ENCODE measurements at regions not wholly inside any gene's neighbourhood (a gene's known extent, or its start where the extent isn't known, plus 50 kb on each side); places are given as distances from the start of the nearest gene placed in this dataset.

DNA sequence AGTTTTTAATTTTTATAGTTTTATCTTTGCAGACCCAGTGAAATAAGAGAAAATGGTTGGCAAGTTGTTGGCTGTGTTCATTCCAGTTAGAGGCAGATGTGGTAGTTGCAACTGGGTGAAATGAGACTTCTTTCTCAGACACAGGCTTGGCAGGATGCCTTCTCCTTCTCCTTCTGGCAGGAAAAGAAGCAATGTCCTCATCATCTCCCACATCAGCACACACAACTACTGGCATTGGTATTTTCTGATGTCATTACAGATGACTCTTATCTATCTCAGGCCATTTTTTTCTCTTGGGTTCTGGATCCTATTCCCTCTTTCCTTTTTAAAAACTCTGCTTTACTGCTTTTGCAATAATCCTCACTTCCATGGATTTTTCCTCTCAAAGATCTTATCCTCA, 103.3 kb upstream of the EDIL3 start:
- Histone ChIP-seq H3K9me3 (ENCODE audit: control insufficient read depth, low read depth, low read length) (no peaks in the 10 kb centered on the region), H2AFZ (ENCODE audit: control insufficient read depth, low read length) (no peak overlapping the region), H3K9ac (ENCODE audit: control insufficient read depth, extremely low read depth, insufficient read depth, low read length) (no peak overlapping the region), H3K27ac (ENCODE audit: control insufficient read depth, insufficient read depth, low read length) (no peak overlapping the region), H3K27me3 (ENCODE audit: control insufficient read depth, extremely low read depth, insufficient read depth, low read length) (no peaks in the 10 kb centered on the region), H4K20me1 (ENCODE audit: control insufficient read depth, extremely low read depth, insufficient read depth, low read length) (no peaks in the 10 kb centered on the region), H3K4me1 (ENCODE audit: control insufficient read depth, extremely low read depth, insufficient read depth, low read length) (no peaks in the 10 kb centered on the region), H3K4me2 (ENCODE audit: control insufficient read depth, extremely low read depth, insufficient read depth, low read depth, low read length) (no peak overlapping the region), H3K4me3 (ENCODE audit: control insufficient read depth in 2 of 3, extremely low read depth in 1 of 3, insufficient read depth in 2 of 3, low read depth in 1 of 3, low read length in 3 of 3) (no peak overlapping the region), H3K9me1 (ENCODE audit: control insufficient read depth, extremely low read depth, insufficient read depth, low read length) (no peaks in the 10 kb centered on the region), H3K79me2 (ENCODE audit: control insufficient read depth, insufficient read depth, low read length) (no peaks in the 10 kb centered on the region), H3K36me3 (ENCODE audit: control insufficient read depth in 2 of 2, extremely low read depth in 1 of 2, insufficient read depth in 2 of 2, low read length in 2 of 2) (no peaks in the 10 kb centered on the region)
- dilution Hi-C loops (cut with MboI; ENCODE audit: extremely low pct_ligation_motif_present, low sequenced_read_pairs): no loop called here
- no peak for TF ChIP-seq CTCF (optimal IDR thresholded peaks at IDR 0.05 in 1 of 3, IDR thresholded peaks at IDR 0.05 in 1 of 3, conservative IDR thresholded peaks at IDR 0.05 in 1 of 3; ENCODE audit: extremely low read depth in 1 of 3, insufficient read depth in 2 of 3, low read length in 3 of 3)
- no peak for TF ChIP-seq EZH2 (IDR thresholded peaks at IDR 0.05; ENCODE audit: low read length)
- DNase-seq (ENCODE audit: low read depth, low spot score) (no peak), FAIRE-seq (no peak)

- dilution Hi-C loops (cut with MboI; ENCODE audit: extremely low pct_ligation_motif_present, low sequenced_read_pairs): no loop called here
- no peak overlapping the region for H3K4me2 ChIP-seq (ENCODE audit: control insufficient read depth, extremely low read depth, insufficient read depth, low read depth, low read length)
- no peaks in the 10 kb centered on the region for H3K36me3 ChIP-seq (ENCODE audit: control insufficient read depth in 2 of 2, extremely low read depth in 1 of 2, insufficient read depth in 2 of 2, low read length in 2 of 2)
- TF ChIP-seq EZH2 (IDR thresholded peaks at IDR 0.05; ENCODE audit: low read length) (no peak), CTCF (optimal IDR thresholded peaks at IDR 0.05 in 1 of 3, IDR thresholded peaks at IDR 0.05 in 1 of 3, conservative IDR thresholded peaks at IDR 0.05 in 1 of 3; ENCODE audit: extremely low read depth in 1 of 3, insufficient read depth in 2 of 3, low read length in 3 of 3) (no peak)
- no peak for FAIRE-seq
- H3K4me1 ChIP-seq (ENCODE audit: control insufficient read depth, extremely low read depth, insufficient read depth, low read length): no peaks in the 10 kb centered on the region
- H3K79me2 ChIP-seq (ENCODE audit: control insufficient read depth, insufficient read depth, low read length): no peaks in the 10 kb centered on the region
- H3K9me3 ChIP-seq (ENCODE audit: control insufficient read depth, low read depth, low read length): no peaks in the 10 kb centered on the region
- no peaks in the 10 kb centered on the region for H4K20me1 ChIP-seq (ENCODE audit: control insufficient read depth, extremely low read depth, insufficient read depth, low read length)
- H2AFZ ChIP-seq (ENCODE audit: control insufficient read depth, low read length): no peak overlapping the region
- no peak for DNase-seq (ENCODE audit: low read depth, low spot score)
- H3K27me3 ChIP-seq (ENCODE audit: control insufficient read depth, extremely low read depth, insufficient read depth, low read length): no peaks in the 10 kb centered on the region
- no peak overlapping the region for H3K4me3 ChIP-seq (ENCODE audit: control insufficient read depth in 2 of 3, extremely low read depth in 1 of 3, insufficient read depth in 2 of 3, low read depth in 1 of 3, low read length in 3 of 3)
- no peaks in the 10 kb centered on the region for H3K9me1 ChIP-seq (ENCODE audit: control insufficient read depth, extremely low read depth, insufficient read depth, low read length)
- H3K9ac ChIP-seq (ENCODE audit: control insufficient read depth, extremely low read depth, insufficient read depth, low read length): no peak overlapping the region
- H3K27ac ChIP-seq (ENCODE audit: control insufficient read depth, insufficient read depth, low read length): no peak overlapping the region
Observed at GRCh38 chr5:84480873-84481637, 96.4 kb upstream of the EDIL3 start.
